Breast epithelium (tissue), 4 donors: ENCODE measurements at regions not wholly inside any gene's neighbourhood (a gene's known extent, or its start where the extent isn't known, plus 50 kb on each side); places are given as distances from the start of the nearest gene placed in this dataset.

Experiments used
- DNase-seq, 2 donors: peaks; one replicate each; pipeline ENCODE4 v3.0.0-alpha.2; 2019; ENCODE audit warnings: low spot score in 2 of 2
- H3K27ac ChIP-seq, 2 donors: fragments of 200-600 bp; sonication (generic) in 1 of 2; one replicate each; pipeline ENCODE4 v1.5.1; 2016 to 2019; ENCODE audit warnings: mild to moderate bottlenecking in 1 of 2
- H3K27me3 ChIP-seq, 2 donors: fragments of 200-600 bp; sonication (generic) in 1 of 2; one replicate each; pipeline versions ENCODE4 v1.5.1 to v1.6.0; 2017 to 2019; ENCODE audit warnings: control low read depth in 1 of 2, mild to moderate bottlenecking in 1 of 2
- H3K36me3 ChIP-seq: fragments of 200-600 bp; one replicate; pipeline ENCODE4 v1.5.1; 2019
- H3K4me1 ChIP-seq, 2 donors: fragments of 200-600 bp; sonication (generic); one replicate each; pipeline ENCODE4 v1.5.1; 2016 to 2019; ENCODE audit warnings: control low read depth in 1 of 2
- H3K4me3 ChIP-seq, 3 donors: fragments of 200-600 bp; sonication (generic); 1 replicate in 2 of 3; 2 replicates in 1 of 3; pipeline ENCODE4 v1.5.1; 2016 to 2019; ENCODE audit warnings: mild to moderate bottlenecking in 3 of 3, moderate library complexity in 2 of 3
- H3K9me3 ChIP-seq, 2 donors: fragments of 200-600 bp; sonication (generic) in 1 of 2; one replicate each; pipeline ENCODE4 v1.5.1; 2016 to 2019; ENCODE audit warnings: control low read depth in 1 of 2
- POLR2A ChIP-seq: fragments of 450-650 bp; IDR thresholded peaks from one replicate; pipeline ENCODE4 v1.6.1; 2016; ENCODE audit warnings: antibody characterized with exemption, mild to moderate bottlenecking, moderate library complexity
- POLR2AphosphoS5 ChIP-seq, 3 donors: sonication (generic); formaldehyde crosslinking; IDR thresholded peaks; one replicate each; pipeline ENCODE4 v1.6.1; 2017; ENCODE audit warnings: antibody characterized with exemption in 3 of 3
- intact Hi-C: fragments of 100-400 bp; cut with DNase I; formaldehyde crosslinking; loops from one replicate; pipeline ENCODE4 v1.15.1; 2023; ENCODE audit warnings: low total_unique reads
- TF ChIP-seq, protein P1 (sequence below), 3 donors: fragments of 450-650 bp; IDR thresholded peaks; one replicate each; pipeline ENCODE4 v1.5.1; 2016 to 2017; ENCODE audit warnings: antibody characterized with exemption in 3 of 3, mild to moderate bottlenecking in 3 of 3, moderate library complexity in 3 of 3

DNA sequence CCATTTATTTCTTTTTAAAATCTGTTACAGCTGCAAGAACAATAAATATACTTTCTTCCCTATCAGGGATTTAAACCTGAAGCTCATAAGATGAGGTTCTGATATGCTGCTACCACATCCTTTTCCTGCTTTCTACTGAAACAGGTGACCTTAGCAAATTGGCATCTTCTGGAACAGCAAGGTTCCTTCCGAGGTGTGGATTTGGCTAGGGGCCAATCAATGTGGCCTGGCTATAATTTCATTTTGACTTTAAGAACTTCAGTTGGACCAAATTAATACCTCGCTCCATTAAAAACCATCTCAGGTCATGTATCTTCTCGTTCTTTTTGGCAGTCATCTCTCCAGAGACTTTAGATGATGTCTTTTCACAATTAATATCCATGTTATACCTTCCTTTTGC is 53.4 kb upstream of the C3orf80 start:
- no peaks in the 10 kb centered on the region for H3K9me3 ChIP-seq
- no peak overlapping the region for H3K4me3 ChIP-seq
- intact Hi-C loops = no loop called here
- no peaks in the 10 kb centered on the region for H3K36me3 ChIP-seq
- no peak overlapping the region for H3K27ac ChIP-seq
- TF ChIP-seq POLR2A (no peak), POLR2AphosphoS5 (IDR thresholded peaks at IDR 0.05) (no peak)
- TF ChIP-seq, protein P1, sequence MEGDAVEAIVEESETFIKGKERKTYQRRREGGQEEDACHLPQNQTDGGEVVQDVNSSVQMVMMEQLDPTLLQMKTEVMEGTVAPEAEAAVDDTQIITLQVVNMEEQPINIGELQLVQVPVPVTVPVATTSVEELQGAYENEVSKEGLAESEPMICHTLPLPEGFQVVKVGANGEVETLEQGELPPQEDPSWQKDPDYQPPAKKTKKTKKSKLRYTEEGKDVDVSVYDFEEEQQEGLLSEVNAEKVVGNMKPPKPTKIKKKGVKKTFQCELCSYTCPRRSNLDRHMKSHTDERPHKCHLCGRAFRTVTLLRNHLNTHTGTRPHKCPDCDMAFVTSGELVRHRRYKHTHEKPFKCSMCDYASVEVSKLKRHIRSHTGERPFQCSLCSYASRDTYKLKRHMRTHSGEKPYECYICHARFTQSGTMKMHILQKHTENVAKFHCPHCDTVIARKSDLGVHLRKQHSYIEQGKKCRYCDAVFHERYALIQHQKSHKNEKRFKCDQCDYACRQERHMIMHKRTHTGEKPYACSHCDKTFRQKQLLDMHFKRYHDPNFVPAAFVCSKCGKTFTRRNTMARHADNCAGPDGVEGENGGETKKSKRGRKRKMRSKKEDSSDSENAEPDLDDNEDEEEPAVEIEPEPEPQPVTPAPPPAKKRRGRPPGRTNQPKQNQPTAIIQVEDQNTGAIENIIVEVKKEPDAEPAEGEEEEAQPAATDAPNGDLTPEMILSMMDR (IDR thresholded peaks at IDR 0.05) = no peak
- H3K4me1 ChIP-seq = no peaks in the 10 kb centered on the region
- no peaks in the 10 kb centered on the region for H3K27me3 ChIP-seq
- no peak for DNase-seq

DNA sequence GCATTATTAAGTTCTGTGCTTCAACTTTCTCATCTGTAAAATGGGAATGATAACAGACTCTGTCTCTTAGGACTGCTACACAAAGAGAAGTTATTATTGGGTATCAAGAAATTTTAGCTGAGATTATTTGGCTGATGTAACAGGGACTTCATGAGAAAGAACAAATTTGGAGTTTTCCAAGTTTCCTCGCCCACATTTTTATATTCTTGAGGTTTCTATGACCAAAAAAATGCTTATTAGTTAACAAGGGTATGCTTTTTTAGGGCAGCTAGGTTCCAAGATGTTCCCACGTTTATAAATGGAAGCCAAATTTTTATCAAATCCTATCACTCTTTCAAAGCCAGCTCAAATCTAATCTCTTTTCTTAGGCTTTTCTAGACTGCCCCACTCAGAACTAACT is 50.6 kb upstream of the C3orf80 start:
- TF ChIP-seq POLR2A (no peak), POLR2AphosphoS5 (IDR thresholded peaks at IDR 0.05) (no peak)
- TF ChIP-seq, protein P1 (IDR thresholded peaks at IDR 0.05) = no peak
- Histone ChIP-seq H3K27ac (no peak overlapping the region), H3K9me3 (no peaks in the 10 kb centered on the region), H3K27me3 (no peaks in the 10 kb centered on the region), H3K4me3 (no peak overlapping the region), H3K36me3 (no peaks in the 10 kb centered on the region), H3K4me1 (no peaks in the 10 kb centered on the region)
- DNase-seq = no peak
- intact Hi-C loops = no loop called here
